HPDE6-E6E7 (cell line): ENCODE measurements at regions not wholly inside any gene's neighbourhood (a gene's known extent, or its start where the extent isn't known, plus 50 kb on each side); places are given as distances from the start of the nearest gene placed in this dataset.
A peak's percentile ranks its signal among the peaks of the same experiment; 100 is the strongest.
"Not testable (repeated sequence)": the region's sequence is repeated elsewhere in the genome, so short reads cannot be mapped to it uniquely, and the experiment has no call there.

Source experiments
- DNase-seq: peaks from one replicate; pipeline ENCODE4 v3.0.0; 2011; ENCODE audit warnings: missing footprints; ENCODE audit errors: extremely low spot score

DNA sequence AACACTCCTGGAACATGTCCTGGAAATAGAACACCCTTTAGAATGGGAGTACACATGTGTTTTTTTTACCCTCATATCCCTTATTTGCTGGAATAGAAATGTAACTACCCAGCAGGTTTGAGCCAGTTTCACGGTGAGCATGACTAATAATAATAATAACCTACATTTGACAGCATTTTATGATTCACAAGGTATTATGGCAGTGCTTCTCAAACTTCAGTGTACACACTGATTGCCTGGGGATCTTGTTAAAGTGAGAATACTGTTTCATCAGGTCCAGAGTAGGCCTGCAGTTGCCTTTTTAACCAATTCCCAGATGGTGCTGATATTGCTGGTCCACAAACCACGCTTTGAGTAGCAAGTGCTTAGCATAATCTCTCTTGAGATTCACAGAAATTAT, 63.9 kb downstream of the NFKBIZ start:
- peak; percentile 40 for DNase-seq

DNA sequence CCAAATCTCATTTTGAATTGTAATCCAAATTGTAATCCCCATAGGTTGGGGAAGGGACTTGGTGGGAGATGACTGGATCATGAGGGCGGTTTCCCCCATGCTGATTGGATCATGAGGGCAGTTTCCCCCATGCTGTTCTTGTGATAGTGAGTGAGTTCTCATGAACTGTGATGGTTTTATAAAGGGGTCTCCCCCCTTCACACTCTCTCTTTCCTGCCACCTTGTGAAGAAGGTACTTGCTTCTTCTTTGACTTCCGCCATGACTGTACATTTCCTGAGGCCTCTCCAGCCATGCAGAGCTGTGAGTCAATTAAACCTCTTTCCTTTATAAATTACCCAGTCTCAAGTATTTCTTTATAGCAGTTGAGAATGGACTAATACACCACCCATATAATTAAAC, 68.4 kb downstream of the NFKBIZ start:
- DNase-seq = not testable (repeated sequence)

DNA sequence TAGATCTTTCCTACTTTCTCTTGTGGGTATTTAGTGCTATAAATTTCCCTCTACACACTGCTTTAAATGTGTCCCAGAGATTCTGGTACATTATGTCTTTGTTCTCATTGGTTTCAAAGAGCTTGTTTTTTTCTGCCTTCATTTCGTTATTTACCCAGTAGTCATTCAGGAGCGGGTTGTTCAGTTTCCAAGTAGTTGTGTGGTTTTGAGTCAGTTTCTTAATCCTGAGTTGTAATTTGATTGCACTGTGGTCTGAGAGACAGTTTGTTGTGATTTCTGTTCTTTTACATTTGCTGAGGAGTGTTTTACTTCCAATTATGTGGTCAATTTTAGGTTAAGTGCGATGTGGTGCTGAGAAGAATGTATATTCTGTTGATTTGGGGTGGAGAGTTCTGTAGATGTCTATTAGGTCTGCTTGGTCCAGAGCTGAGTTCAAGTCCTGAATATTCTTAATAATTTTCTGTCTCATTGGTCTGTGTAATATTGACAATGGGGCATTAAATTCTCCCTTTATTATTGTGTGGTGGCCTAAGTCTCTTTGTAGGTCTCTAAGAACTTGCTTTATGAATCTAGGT, 72.9 kb downstream of the NFKBIZ start:
- DNase-seq = not testable (repeated sequence)

DNA sequence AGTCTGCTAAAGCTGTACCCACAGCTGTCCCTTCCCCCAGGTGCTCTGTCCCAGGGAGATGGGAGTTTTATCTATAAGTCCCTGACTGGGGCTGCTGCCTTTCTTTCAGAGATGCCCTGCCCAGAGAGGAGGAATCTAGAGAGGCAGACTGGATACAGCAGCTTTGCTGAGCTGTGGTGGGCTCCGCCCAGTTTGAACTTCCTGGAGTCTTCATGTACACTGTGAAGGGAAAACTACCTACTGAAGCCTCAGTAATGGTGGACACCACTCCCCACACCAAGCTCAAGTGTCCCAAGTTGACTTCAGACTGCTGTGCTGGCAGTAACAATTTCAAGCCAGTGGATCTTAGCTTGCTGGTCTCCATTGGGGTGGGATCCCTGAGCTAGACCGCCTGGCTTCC, 75.3 kb downstream of the NFKBIZ start:
- DNase-seq = not testable (repeated sequence)

DNA sequence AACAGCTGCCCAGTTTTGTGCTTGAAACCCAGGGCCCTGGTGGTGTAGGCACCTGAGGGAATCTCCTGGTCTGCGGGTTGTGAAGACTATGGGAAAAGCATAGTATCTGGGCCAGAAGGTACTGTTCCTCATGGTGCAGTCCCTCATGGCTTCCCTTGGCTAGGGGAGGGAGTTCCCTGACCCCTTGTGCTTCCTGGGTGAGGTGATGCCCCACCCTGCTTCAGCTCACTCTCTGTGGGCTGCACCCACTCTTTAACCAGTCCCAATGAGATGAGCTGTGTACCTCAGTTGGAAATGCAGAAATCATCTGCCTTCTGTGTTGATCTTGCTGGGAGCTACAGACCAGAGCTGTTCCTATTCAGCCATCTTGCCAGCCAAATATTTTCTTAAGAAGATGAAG, 75.8 kb downstream of the NFKBIZ start:
- DNase-seq = not testable (repeated sequence)

DNA sequence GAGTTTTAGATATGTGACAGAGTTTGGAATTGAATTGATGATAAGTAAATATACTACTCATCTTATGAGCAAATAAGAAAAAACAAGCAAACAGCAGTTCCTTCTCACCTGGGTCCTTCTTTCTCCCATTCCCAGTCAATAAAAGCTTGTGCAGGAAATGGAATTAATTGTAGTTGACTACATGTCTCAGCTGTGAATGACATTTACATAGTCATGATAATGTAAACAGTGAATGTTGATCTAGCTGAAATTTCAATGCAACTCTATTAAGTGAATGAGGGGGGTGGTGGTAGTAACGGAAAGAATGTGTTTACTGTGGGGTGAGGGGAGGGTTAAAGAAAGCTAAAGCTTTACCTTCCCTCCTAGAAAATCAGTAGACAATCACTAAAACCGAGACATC, 76.2 kb downstream of the NFKBIZ start:
- DNase-seq = no peak

DNA sequence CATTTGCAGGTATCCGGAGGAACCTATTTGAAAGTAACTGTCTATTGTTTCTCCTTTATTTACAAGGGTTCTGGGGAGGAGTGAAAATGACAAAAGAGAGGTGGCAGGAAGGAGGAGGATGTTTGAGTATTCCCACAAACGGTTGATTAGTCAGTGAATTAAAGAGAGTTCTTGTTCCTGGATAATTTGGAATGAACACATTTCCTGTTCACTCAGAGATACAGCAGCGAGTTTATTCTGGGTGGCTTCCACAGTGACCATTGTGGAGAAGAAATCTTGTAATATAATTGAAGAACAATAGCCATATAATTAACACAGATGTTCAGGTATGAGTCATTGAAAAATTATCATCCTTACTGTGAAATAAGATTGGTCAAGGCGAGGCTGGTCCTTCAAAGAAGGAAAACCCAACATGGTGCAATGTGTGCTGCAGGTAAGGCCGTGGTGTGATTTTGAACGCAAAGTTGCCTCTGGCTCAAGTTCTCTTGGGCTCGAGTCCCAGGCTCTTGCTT, 77.3 kb downstream of the NFKBIZ start:
- no peak for DNase-seq

DNA sequence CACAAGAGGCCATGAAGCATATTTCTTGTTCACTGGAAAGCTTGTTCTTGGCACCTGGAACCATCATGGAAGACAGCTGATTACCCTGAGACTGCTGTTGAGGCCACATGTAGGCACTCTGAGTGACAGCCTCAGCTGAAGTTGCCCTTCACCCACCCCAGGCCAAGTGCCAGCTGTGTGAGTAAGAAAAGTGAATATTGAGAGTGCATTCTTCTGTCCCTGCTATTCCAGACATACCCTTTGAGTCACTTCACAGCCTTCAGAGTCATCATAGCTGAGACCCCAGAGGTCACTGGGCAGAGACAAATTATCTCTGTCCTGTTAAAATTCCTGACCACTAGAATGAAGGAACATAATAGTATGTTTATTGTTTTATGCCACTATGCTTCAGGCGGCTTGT, 79.6 kb downstream of the NFKBIZ start:
- DNase-seq = peak; percentile 35

DNA sequence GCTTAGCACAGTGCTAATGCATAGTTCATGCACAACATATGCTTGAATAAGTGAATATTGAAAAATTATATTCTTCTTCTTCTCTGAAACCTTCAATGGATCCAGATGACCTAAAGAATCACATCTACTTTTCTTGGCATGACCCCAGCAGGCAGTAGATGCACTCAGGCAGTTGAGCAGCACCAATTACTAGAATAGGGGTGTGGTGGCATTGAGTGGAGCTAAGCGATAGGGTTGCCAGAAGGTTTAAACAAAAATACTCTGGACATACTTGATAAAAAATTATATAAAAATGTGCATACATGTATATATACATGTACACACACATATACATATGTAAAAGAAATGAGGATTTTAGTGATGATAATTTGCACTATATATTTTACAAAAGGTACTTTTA, 81.8 kb downstream of the NFKBIZ start:
- no peak for DNase-seq

DNA sequence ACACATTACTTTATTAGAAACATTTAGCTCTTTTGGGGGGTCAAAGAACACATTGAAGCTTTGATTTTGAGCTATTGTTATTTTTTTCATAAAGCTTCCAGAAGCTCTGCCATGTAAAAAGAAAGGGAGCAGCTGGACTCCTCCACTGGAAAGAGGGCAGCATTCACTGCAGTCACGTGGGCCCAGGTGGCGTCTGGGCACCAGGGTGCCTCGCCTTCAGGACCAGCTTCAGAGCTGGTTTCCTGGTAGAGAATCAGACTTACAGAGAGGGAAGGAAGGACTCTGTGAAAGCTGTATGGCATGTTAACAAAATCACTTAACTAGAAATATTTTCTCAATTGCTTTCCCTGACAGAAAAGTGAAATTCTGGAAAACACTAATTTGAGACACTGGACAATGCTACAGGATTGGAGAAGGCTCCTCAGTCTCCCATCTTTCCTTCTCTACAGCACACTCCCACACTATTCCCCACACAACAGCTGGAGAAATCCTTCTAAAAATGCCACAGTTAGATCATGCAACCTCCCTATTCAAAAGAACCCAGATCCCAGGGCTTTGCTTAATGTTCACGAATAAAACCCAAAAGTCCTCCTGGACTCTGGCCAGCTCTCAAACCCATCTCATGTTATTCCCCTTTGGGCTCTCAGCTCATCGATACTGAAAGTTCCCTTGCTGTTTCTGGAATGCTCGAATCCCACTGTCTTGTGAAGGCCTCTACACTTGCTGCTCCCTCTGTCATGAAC, 83.2 kb downstream of the NFKBIZ start:
- DNase-seq = no peak

DNA sequence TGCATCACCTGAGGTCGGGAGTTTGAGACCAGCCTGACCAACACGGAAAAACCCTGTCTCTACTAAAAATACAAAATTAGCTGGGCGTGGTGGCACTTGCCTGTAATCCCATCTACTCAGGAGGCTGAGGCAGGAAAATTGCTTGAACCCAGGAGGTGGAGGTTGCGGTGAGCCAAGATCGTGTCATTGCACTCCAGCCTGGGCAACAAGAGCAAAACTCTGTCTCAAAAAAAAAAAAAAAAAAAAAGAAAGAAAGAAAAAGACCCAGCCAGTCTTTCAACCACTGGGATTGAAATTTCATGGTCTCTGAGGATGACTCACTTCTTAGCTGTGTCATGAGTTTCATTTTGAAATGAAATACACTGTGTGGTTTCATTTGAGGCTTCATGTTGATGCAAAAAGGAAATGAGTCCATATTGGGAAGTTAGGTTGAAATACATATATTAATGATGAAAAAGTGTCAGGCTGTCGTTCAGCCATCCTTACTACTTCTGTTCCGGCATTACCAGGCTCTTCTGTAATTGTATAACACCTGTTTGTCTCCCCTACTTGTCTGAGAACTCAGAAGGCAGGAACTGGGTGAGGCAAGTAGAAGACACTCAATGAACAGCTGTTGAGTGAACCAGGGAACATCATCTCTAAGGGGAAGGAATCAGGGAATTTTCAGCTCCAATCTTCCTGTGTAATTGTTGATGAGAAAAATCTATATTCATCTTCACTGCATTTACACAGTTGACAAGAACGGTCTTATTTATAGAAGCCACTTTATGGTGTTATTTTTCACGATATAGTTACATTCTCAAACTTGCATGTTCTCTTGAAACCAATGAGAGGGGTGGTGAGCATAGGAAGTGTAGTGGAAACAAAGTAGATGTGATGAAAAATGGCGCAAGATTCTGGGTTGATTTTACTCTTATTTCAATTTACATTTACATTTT, 87.4 kb downstream of the NFKBIZ start:
- DNase-seq = peak; percentile 83

DNA sequence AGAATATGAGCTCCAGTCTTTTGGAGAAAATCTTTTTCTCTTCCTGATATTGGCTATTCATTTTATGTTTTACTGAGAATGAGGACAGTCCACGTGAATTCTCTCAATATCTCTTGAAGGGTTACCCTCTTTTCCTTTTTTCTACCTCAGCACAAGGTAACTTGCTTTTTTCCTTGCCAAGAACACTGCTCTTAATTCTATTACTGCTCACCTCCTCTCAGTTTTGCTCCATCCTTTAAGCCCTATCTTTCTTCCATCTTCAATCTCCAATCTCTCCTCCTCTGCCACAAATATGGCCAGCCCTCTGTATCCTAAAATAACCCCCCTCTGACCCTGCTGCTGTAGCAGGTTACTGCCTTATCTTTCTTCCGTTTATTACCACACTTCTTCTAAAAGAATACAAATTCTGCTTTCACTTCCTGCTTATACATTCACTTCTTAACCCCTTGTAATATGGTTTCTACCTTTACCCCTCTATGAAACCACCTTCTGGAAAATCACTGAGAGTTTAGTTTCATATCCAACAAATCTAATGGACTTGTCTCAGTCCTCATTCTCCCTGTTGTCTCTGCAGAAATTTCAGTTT, 89.0 kb downstream of the NFKBIZ start:
- no peak for DNase-seq

DNA sequence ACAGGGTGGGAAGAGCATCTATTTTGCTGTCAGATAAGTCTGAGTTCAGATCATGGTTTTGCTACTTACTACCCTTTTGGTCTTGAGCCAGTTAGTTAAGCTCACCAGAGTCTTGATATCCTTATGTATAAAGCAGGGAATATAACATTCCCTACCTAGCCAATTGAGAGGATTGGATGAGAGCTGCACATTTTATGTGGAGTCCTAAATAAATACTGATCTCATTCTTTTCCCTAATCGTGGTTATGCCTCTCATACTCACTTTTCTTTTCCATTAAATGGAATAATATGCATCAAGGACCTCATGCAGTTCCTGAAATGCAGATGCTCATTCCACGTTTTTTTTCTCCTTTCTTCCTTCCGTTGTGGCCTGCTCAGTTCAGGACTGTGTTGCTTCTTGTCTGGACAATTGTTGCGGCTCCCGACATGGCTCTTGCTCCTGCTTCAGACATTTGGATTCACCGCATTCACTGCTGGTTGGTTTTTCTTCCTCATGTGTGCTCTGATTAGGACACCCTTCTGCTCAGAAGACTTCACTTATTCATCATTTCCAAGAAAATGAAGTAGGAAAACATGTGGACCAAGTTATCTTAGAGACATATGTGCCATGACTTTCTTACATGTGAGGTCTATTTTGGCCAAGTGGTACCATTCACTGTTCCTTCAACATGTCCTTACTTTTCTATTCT, 90.2 kb downstream of the NFKBIZ start:
- DNase-seq = no peak

DNA sequence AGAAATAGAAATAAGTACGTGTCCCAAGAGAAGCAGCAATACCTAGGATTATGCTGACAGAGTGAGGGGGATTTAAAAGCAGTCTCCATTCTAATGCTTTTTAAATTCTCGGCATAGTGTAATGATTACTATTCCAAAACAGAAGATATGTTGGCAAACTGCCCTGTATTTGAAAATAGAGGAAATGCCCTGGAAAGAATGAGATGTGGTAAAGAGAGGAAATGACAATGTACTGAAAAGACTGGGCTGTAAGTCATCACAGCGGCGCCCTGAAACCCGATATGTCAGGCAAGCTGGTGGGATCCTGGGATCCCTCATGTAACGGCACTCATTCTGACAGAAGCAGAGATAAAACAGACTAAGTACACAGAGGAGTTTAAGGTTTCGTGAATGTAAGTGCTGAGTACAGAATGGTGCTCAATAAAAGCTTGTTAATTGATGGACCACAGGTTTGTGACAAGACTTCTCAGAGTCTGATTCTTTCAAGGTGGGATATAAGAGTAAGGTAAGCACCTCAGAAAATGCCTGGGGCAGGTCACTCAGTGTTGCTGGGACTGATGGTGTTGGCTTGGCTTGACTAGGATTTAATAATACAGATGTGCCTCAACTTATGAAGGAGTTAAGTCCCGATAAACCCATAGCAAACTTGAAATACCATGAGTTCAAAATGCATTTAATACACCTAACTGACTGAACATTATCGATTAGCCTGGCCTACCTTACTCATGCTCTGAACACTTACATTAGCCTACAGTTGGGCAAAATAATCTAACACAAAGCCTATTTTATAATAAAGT, 91.4 kb downstream of the NFKBIZ start:
- peak; percentile 58 for DNase-seq

DNA sequence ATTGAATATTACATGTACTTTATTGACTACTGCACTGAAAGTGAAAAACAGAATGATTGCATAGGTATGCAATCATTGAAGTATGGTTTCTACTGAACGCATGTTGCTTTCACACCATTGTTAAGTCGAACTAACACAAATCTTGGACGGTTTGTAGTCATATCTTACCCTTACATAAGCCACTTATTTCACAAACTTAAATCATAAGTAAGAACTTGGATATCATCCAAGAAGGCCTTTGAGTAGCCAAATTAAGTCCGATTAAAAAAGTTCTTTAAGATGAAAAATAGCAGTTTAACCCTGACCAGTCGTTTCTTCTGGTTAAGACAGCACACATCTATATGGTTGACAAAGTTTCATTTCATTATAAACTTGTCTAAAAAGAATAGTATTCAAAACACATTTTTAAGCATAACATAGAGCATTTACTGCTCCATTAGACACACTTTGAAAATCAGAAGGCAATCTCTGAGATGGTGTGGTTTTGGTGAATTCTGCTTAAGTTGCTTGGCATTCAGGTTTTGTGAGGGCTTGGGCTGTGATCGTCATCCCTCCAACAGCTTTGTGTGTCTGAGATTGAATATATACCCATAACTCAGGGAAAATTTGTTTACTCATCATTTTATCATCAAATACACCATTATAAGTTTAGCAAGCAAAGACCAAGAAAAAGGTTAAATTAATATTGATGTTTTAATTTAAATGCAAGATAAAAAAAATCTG, 92.2 kb downstream of the NFKBIZ start:
- DNase-seq = no peak

DNA sequence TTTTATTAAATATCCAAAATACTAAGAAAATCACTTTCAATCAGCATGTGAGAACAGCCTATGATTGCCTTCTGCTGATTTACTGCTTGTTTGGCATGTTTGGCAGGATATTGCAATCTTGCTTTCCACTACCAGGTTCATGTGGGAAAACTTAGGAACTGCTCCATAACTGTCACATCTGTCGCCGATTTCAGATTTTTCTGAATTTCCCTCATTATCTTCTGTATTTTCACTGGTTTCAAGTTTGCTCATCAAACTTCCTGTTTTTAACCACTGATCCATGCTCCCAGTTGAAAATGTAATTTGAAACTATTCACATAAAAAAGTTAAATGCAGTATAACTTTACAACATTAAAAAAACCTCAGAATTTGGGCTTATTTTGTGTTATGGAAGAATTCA, 93.0 kb downstream of the NFKBIZ start:
- no peak for DNase-seq

DNA sequence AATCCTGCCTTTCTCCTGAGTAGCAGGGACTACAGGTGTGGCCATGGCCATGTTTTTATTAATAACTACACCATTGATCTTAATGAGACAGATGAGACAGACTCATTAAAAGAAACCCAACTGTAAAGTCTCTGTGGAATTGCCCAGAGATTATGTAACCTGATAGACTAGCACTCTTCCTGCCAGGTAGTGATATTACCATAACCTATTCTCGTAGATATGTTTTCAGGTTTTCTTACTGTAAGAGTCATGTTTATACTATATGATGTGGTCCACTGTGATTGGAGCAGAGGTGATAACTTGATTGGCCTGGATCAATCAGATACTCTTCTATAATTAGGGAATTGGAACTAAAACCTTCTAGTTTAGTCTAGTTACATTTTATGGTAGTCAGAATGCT, 93.7 kb downstream of the NFKBIZ start:
- no peak for DNase-seq

DNA sequence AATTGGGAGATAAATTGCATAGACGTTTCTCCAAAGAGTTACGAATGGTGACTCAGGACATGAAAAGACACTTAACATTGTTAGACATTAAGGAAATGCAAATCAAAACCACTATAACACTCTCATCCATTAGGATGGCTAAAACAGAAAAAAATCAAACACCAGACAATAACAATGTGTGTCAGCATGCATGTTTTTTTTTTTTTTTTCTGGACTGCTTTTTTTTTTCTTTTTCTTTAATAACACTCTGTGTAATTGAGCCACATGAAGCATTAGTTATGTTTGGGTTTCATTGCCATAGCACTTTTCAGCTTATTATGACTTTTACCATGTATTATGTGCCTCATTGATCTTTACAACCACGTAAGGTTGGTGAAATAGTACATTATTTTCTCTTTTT, 95.0 kb downstream of the NFKBIZ start:
- no peak for DNase-seq

DNA sequence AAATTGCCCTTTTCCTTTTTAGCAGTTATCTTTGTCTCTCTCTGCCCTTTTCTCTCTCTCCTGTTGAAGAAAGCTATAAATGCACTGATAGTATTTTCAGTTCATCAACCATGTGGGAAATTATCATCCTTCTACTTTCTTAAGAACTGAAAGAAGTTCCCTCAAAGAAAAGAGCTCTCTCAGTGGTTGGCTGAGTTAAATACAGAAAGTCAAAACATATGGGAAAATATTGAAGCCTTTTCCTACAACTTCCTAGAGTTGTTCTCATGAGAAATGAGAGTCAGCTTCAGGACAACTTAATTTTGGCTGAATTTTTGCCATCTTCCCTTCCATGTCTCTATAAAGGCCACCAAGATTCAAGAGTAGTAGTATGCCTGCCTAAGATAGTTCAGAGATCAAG, 96.7 kb downstream of the NFKBIZ start:
- no peak for DNase-seq

DNA sequence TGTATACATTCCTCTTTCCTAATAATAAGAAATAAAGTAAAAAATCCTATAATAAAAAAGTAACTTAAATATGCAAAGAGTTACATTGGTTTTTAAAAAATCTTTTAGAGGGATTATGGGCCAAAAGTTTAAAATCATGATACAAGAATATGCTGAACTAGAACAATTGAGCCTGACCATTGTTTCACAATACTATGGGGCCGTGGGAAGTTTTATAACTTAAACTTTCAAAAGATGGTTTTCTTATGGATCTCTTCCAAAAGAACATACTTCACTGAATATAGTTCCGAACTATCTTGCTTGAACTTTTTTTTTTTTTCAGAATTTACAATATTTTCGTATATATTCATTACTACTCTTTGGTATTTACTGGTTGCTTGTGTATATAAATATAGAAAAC, 97.6 kb downstream of the NFKBIZ start:
- no peak for DNase-seq
